ENCODE measurements at regions not wholly inside any gene's neighbourhood (a gene's known extent, or its start where the extent isn't known, plus 50 kb on each side); places are given as distances from the start of the nearest gene placed in this dataset.

DNA sequence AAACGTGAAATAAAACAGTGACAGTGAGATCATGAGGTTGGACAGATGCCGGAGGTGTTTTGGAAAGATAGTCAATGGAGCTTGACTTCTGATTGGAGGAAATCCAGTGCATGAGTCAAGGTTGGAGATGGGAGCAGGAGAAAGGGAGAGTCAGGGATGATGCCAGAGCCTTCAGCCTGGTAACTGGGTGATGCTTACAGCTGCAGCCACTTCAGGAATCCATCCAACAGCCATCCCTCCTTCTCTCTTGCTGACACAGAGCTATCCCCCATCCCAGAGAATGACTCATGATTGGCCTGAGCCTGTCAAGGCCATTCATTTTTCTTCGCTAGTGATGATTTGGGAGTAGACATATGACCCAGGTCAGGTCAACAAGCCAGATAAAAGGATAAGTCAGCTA, 112.8 kb downstream of the SAMD5 start:
- Mint-ChIP-seq H3K36me3 (ENCODE audit: low read depth) (no peaks in the 10 kb centered on the region), H3K4me3 (no peak overlapping the region), H3K27me3 (no peaks in the 10 kb centered on the region), H3K27ac (no peak overlapping the region), H3K4me1 (no peaks in the 10 kb centered on the region), H3K9me3 (no peaks in the 10 kb centered on the region)
- no peak for ATAC-seq (replicated peaks)

DNA sequence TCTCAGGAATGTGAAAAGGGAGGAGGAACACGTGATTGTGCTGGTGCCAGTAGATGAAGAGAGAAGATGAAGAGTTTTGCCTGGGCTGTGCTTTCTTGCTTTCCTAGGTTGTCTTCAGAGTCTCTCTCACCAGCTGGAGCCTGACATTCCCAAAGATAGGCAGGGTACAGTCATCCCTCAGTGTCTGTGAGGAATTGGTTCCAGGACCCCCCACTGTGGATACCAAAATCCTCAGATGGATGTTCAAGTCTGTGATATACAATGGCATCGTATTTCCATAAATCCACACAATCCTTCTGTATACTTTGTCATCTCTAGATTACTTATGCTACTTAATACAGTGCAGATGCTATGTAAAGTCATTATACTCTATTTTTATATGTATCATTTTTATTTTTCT, 113.5 kb downstream of the SAMD5 start:
- no peak overlapping the region for H3K27ac Mint-ChIP-seq
- H3K4me3 Mint-ChIP-seq: no peak overlapping the region
- H3K4me1 Mint-ChIP-seq: no peaks in the 10 kb centered on the region
- H3K9me3 Mint-ChIP-seq: no peaks in the 10 kb centered on the region
- no peaks in the 10 kb centered on the region for H3K36me3 Mint-ChIP-seq (ENCODE audit: low read depth)
- ATAC-seq (replicated peaks): no peak
- no peaks in the 10 kb centered on the region for H3K27me3 Mint-ChIP-seq

DNA sequence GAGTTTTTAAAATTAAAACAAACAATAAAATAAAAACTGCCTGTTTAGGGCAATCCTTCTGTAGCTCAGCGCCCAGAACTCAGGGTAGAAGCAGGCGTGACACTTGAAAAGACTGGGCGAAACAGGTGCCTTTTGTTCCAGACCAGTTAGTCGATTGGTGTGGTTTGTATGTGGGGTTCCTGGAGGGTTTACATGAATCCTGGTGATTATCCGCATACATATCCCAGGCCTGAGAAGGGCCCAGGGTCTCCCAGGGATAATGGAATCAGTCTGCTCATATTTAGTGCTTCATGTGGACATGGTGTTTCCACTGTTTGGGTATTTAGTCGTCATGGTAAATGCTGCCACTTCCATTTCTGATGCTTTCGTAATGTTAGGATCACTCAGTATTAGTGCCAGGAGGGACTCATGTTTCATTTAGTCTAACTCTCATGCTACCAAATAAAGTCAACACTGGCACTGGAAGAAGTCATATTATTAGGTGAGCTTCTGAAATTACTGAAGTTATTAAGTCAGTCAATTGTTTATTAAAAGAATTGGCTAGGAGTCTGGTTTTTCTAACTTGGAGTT, 116.5 kb downstream of the SAMD5 start:
- H3K36me3 Mint-ChIP-seq (ENCODE audit: low read depth): no peaks in the 10 kb centered on the region
- H3K4me3 Mint-ChIP-seq: no peak overlapping the region
- H3K27ac Mint-ChIP-seq: no peak overlapping the region
- no peaks in the 10 kb centered on the region for H3K27me3 Mint-ChIP-seq
- H3K9me3 Mint-ChIP-seq: no peaks in the 10 kb centered on the region
- no peak for ATAC-seq (replicated peaks)
- H3K4me1 Mint-ChIP-seq: no peaks in the 10 kb centered on the region

DNA sequence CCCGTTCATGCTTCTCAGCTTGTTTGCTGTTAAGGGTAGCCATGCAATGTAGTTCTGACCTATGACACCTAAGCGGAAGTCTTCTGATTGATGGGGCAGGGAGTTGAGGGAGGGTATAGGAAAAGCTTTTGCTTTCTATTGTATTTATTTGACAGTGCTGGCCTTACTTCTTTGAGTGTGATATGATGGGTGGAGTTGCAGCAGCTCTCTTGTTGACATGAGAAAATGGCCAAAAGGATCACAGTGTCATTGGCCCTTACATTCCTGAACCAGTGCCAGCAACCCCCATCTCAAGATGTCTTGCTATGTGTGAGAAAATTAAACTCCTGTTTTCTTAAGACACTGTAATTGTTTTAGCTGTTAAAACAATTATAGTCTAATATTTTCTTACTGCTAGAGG, 117.5 kb downstream of the SAMD5 start:
- ATAC-seq (replicated peaks): no peak
- Mint-ChIP-seq H3K36me3 (ENCODE audit: low read depth) (no peaks in the 10 kb centered on the region), H3K4me1 (no peaks in the 10 kb centered on the region), H3K27ac (no peak overlapping the region), H3K27me3 (no peaks in the 10 kb centered on the region), H3K4me3 (no peak overlapping the region), H3K9me3 (no peaks in the 10 kb centered on the region)

DNA sequence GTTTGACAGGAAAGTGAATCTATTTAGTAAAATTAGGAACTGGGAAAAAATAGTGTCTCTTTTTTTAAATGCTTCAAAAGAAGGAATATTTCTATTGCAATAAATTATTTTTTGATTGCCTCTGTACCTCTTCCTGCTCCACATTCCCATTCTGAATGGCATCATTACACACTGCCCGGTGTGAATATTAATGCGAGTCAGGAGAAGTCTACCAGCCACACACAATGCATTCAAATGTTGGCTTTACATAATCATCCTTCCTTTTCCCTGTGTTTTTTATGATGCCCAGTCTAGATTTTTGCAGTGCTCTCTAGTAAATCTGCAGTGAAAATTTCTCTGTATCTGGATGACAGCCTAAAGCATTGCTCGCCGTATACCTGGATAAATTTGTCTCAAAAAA, 118.9 kb downstream of the SAMD5 start:
- Mint-ChIP-seq H3K27ac (no peak overlapping the region), H3K4me3 (no peak overlapping the region), H3K36me3 (ENCODE audit: low read depth) (no peaks in the 10 kb centered on the region)

DNA sequence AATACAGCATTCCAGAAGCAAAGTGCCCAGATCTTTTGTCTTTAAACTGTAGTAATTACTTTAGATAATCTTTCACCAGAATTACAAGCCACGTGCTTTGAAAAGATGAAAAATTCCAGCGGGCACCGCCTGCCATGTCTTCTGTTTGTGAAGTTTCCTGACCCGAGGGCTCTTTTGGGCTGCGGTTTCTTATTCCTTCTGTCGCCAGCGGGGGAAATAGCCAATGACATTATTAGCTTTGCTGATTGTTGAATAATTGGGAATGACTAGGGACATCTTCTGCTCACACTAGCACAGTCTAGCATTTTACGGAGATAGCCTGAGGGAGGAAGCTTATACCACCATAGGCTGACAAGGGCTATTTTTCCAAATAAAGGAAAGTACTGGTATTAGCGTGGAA, 124.7 kb downstream of the SAMD5 start:
- Mint-ChIP-seq H3K27ac (no peak overlapping the region), H3K36me3 (ENCODE audit: low read depth) (no peaks in the 10 kb centered on the region), H3K9me3 (peaks cover 14% of the 10 kb centered on the region), H3K4me3 (no peak overlapping the region), H3K27me3 (no peaks in the 10 kb centered on the region), H3K4me1 (no peaks in the 10 kb centered on the region)
- ATAC-seq (replicated peaks): no peak

More for the DNA sequence above, 118.9 kb downstream of the SAMD5 start:
- Mint-ChIP-seq H3K9me3 (peaks cover 4% of the 10 kb centered on the region), H3K4me1 (no peaks in the 10 kb centered on the region), H3K27me3 (no peaks in the 10 kb centered on the region)
- ATAC-seq (replicated peaks): no peak

DNA sequence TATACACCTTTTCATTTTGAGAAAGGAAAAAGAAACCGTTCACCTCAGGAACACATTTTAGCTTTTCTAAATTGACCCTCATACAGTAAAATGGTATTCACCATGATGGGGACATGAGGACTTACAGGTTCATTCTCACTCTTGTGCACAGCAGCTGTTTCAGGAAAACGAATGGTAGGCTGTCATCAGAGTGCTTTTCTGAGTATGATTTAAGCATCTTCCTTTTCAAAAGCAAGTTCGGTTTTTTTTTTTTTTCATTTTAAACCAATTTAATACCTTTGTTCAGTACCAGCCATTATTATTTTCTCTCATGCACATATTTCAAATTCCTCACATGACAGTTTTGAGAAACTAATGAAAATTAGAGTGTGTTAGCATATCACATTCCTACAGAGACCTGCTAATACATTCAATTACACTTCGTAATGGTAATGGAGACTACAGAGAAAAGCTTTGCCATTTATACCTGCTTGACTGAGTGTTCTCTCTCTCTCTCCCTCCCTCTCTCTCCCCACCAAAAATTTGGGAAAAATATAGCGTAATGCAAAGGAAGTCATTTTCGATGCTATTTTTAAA, 129.2 kb downstream of the SAMD5 start:
- peaks cover 11% of the 10 kb centered on the region for H3K9me3 Mint-ChIP-seq
- no peak overlapping the region for H3K27ac Mint-ChIP-seq
- no peaks in the 10 kb centered on the region for H3K4me1 Mint-ChIP-seq
- no peak overlapping the region for H3K4me3 Mint-ChIP-seq
- no peak for ATAC-seq (replicated peaks)
- H3K36me3 Mint-ChIP-seq (ENCODE audit: low read depth): no peaks in the 10 kb centered on the region
- peaks cover 3% of the 10 kb centered on the region for H3K27me3 Mint-ChIP-seq

DNA sequence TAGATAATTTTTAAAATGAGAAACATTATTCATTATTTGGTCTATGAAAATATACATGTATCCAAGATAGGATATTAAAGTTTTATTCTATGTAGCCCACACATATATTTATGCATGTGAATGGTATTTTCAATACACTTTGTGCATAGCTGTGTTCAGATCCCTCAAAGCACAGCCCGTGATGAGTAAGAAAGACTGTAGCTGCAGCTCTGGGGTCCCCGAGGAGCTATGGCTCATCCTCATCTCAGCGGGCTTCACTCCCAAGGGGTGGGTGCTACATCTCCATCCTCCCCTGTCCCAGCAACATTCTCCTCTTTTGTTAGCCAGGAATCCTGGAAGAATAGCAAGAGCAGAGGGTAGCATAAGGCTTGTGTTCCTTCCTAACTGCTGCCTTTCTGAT, 130.8 kb downstream of the SAMD5 start:
- Mint-ChIP-seq H3K4me3 (no peak overlapping the region), H3K9me3 (peaks cover 4% of the 10 kb centered on the region), H3K36me3 (ENCODE audit: low read depth) (no peaks in the 10 kb centered on the region), H3K4me1 (no peaks in the 10 kb centered on the region), H3K27me3 (peaks cover 3% of the 10 kb centered on the region), H3K27ac (no peak overlapping the region)
- ATAC-seq (replicated peaks): no peak

DNA sequence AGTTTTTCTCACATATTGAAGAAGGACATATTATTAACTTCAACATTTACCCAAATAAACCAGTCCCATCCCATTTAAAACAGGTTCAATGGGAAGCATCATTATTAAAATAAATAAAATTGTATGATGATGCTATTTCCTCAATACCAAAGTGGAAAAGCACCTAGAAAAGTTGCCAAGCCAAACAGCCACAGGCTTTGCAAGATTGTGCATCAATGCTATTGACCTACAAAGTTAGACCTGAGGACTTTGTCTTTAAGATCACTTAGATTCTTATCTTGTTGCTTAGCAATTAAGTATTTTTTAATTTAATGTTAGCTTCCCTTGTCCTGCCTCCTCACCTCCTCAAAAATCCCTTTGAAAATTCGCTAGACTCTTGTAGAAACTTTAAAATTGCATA, 132.1 kb downstream of the SAMD5 start:
- H3K4me1 Mint-ChIP-seq: no peaks in the 10 kb centered on the region
- no peak for ATAC-seq (replicated peaks)
- H3K36me3 Mint-ChIP-seq (ENCODE audit: low read depth): no peaks in the 10 kb centered on the region
- no peaks in the 10 kb centered on the region for H3K9me3 Mint-ChIP-seq
- peaks cover 3% of the 10 kb centered on the region for H3K27me3 Mint-ChIP-seq
- no peak overlapping the region for H3K4me3 Mint-ChIP-seq
- H3K27ac Mint-ChIP-seq: no peak overlapping the region

DNA sequence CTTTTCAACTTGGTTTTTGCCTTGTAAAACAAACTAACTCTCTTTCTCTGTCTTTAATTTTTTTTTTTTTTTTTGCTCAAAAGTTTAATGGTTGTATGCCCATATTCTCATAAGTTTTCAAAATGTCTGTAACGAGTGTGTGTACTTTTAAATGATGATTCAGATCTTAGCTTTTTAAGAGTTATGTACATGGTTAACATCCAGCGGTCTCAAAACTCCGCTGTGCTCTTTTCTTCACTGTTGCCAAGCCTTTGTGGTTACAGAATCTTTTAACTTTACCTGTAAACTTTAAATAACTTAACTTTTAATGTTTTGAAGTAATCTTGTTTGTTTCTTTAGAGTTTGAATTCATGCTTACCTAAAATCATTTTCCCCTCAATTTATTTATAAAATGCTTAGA, 133.0 kb downstream of the SAMD5 start:
- H3K36me3 Mint-ChIP-seq (ENCODE audit: low read depth): no peaks in the 10 kb centered on the region
- H3K4me3 Mint-ChIP-seq: no peak overlapping the region
- no peak for ATAC-seq (replicated peaks)

DNA sequence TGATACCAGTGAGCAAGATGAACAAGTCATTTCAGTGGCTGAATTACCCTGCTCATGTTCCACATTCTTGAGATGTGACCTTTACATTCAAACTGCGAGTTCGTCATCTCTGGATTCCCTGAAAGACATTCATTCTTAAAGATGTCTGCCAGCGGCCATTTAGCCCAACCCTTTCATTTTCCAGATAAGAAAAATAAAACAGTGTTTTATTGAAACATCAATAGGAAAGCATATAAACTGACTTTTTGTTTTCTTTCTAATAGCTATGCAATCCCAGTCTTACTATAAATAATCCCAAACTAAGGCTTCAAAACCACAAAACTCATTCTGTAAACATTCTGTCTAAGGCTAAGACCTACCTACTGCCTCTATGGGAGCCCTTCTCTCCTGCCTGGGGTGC, 134.0 kb downstream of the SAMD5 start:
- Mint-ChIP-seq H3K4me1 (no peaks in the 10 kb centered on the region), H3K36me3 (ENCODE audit: low read depth) (no peaks in the 10 kb centered on the region), H3K4me3 (no peak overlapping the region), H3K9me3 (no peaks in the 10 kb centered on the region), H3K27me3 (peaks cover 3% of the 10 kb centered on the region), H3K27ac (no peak overlapping the region)
- no peak for ATAC-seq (replicated peaks)

More for the DNA sequence above, 133.0 kb downstream of the SAMD5 start:
- Mint-ChIP-seq H3K9me3 (no peaks in the 10 kb centered on the region), H3K4me1 (no peaks in the 10 kb centered on the region), H3K27ac (no peak overlapping the region), H3K27me3 (peaks cover 3% of the 10 kb centered on the region)

DNA sequence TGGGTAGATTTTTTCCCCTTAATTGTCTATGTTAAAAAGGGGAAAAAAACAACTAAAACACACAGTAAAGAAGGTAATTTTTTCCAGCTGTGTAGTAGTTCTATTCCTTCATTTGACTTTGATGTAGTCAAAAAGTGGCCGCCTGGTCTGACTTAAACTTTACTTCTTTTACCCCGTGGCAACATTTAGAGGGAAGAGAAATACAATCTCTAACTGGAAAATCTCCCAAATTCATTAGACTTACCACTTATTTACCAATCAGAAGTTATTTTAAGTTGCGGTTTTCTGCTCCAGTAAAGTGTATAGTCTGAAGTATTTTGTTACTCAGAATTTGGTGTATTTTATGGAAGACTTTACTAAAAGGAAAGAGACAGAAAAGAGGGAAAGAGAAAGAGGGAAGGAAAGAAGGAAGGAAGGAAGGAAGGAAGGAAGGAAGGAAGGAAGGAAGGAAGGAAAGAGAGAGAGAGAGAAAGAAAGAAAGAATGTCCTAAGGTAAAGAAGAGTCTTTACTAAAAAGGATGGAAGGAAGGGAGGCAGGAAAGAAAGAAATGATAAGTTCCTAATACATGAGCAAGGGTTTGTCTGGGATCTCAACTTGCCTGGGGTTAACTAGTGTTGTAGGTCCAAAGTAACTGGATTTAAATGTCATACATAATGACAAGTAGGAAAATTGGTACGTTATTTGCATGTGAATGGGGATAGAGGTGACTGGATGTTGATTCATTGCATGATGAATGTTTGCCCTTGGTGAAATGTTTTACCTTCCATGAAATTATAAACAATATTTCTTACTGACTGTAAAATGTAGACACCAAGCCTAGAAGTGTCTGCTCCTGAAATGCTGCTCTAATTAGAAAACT, 135.1 kb downstream of the SAMD5 start:
- no peaks in the 10 kb centered on the region for H3K9me3 Mint-ChIP-seq
- H3K36me3 Mint-ChIP-seq (ENCODE audit: low read depth): no peaks in the 10 kb centered on the region
- peaks cover 3% of the 10 kb centered on the region for H3K27me3 Mint-ChIP-seq
- no peak overlapping the region for H3K27ac Mint-ChIP-seq
- no peak overlapping the region for H3K4me3 Mint-ChIP-seq
- no peaks in the 10 kb centered on the region for H3K4me1 Mint-ChIP-seq
- ATAC-seq (replicated peaks): no peak

DNA sequence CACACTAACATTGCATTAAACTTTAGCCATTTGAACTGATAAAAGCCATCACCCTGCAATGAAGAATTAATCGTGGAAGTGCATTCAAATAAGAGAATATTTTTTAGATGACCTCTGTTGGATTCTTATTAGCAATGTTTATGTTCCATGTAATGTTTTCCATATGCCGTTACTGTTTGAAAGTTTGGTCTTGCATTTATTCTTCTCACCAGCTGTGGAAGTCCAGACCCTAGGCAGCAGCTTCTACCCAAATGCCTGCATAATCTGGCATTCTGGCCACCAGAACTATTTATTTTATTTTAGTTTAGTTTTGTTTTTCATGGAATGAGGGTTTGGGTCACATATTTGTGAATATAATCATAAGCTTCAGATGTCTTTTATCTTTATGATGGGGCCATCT, 140.4 kb downstream of the SAMD5 start:
- ATAC-seq (replicated peaks): no peak
- Mint-ChIP-seq H3K4me3 (no peak overlapping the region), H3K9me3 (no peaks in the 10 kb centered on the region), H3K4me1 (no peaks in the 10 kb centered on the region), H3K36me3 (ENCODE audit: low read depth) (no peaks in the 10 kb centered on the region), H3K27me3 (peaks cover 5% of the 10 kb centered on the region), H3K27ac (no peak overlapping the region)

DNA sequence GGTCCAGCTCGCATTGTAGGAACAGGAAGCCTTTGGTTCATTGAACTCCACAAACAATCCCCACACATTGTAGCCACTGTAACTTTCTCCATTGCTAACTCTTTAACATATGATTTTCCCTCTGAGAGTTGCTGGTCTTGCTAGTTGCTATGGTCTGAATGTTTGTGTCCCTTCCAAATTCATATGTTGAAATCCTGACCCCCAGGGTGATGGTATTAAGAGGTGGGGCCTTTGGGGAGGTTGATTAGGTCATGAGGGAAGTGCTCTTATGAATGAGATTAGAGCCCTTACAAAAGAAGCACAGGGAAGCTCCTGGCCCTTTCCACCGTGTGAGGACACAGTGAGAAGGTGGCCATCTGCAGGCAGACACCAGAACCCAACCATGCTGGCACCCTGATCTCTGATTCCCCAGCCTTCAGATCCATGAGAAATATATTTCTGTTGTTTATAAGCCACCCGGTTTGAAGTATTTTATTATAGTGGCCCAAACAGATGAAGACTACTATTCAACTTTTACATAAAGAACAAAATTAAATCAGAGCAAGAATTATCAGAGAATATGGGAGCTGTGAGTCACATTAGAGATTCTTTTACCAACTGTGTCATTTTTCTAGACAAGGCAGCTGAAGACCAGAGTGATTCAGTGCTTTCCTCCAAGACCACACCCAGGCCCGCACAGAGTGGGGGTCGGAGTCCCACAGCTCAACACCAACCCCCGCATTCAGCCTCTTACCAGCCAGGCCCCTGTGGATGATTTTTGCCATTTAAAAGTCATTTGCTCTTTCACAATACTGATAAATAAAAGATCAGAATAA, 143.0 kb downstream of the SAMD5 start:
- ATAC-seq (replicated peaks): no peak
- no peaks in the 10 kb centered on the region for H3K9me3 Mint-ChIP-seq

More for the DNA sequence above, 143.0 kb downstream of the SAMD5 start:
- Mint-ChIP-seq H3K27ac (no peak overlapping the region), H3K36me3 (ENCODE audit: low read depth) (no peaks in the 10 kb centered on the region), H3K27me3 (peaks cover 5% of the 10 kb centered on the region), H3K4me1 (no peaks in the 10 kb centered on the region), H3K4me3 (no peak overlapping the region)

All from activated T-helper 17 cell treated with anti-CD3 and anti-CD28 coated beads, Interleukin-2, amount 50 U/mL, for 72 hours (primary cell).